Transverse colon (tissue), 3 donors: ENCODE measurements at regions not wholly inside any gene's neighbourhood (a gene's known extent, or its start where the extent isn't known, plus 50 kb on each side); places are given as distances from the start of the nearest gene placed in this dataset.

ENCODE experiments used
- POLR2A ChIP-seq: fragments of 450-650 bp; IDR thresholded peaks from one replicate; pipeline ENCODE4 v1.6.1; 2016; ENCODE audit warnings: antibody characterized with exemption, mild to moderate bottlenecking, moderate library complexity
- TF ChIP-seq, protein P1 (sequence below), 5 experiments: fragments of 200-600 bp in 3 of 5; fragments of 450-650 bp in 2 of 5; sonication (generic) in 3 of 5; IDR thresholded peaks; 1 replicate in 2 of 5; 2 replicates in 3 of 5; pipeline ENCODE4 v1.5.1; 2016 to 2017; ENCODE audit warnings: antibody characterized with exemption in 5 of 5, inconsistent platforms in 3 of 5, mild to moderate bottlenecking in 2 of 5, moderate library complexity in 1 of 5

DNA sequence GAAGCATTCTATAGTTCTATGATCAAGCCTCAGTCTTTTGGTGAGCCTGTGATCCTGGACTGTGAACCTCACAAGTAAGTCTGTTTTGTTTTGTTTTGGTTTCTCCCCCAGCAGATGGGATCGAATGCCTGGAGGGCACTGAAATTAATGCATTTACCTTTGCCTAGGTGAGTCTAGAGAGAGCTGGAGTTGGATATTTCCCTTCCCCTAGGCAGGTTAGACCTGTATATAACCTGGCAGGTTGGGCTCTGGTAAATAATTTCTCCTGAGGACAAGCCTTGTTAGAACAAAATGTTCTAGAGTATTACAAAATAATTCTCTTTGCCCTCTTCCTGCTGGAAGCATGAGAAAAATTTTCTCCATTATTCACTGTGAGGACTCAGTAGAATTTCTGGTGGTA is 211.9 kb downstream of the TPRG1 start:
- TF ChIP-seq, protein P1, sequence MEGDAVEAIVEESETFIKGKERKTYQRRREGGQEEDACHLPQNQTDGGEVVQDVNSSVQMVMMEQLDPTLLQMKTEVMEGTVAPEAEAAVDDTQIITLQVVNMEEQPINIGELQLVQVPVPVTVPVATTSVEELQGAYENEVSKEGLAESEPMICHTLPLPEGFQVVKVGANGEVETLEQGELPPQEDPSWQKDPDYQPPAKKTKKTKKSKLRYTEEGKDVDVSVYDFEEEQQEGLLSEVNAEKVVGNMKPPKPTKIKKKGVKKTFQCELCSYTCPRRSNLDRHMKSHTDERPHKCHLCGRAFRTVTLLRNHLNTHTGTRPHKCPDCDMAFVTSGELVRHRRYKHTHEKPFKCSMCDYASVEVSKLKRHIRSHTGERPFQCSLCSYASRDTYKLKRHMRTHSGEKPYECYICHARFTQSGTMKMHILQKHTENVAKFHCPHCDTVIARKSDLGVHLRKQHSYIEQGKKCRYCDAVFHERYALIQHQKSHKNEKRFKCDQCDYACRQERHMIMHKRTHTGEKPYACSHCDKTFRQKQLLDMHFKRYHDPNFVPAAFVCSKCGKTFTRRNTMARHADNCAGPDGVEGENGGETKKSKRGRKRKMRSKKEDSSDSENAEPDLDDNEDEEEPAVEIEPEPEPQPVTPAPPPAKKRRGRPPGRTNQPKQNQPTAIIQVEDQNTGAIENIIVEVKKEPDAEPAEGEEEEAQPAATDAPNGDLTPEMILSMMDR (IDR thresholded peaks at IDR 0.05) = no peak
- no peak for TF ChIP-seq POLR2A
